GM21390 (cell line): ENCODE measurements at regions not wholly inside any gene's neighbourhood (a gene's known extent, or its start where the extent isn't known, plus 50 kb on each side); places are given as distances from the start of the nearest gene placed in this dataset.
"Not testable (repeated sequence)": the region's sequence is repeated elsewhere in the genome, so short reads cannot be mapped to it uniquely, and the experiment has no call there.

ENCODE experiments used
- ATAC-seq: cut with Tn5 transposase; IDR thresholded peaks from one replicate; pipeline ENCODE4 v1.9.1; 2021; ENCODE audit not compliant: unreplicated experiment

DNA sequence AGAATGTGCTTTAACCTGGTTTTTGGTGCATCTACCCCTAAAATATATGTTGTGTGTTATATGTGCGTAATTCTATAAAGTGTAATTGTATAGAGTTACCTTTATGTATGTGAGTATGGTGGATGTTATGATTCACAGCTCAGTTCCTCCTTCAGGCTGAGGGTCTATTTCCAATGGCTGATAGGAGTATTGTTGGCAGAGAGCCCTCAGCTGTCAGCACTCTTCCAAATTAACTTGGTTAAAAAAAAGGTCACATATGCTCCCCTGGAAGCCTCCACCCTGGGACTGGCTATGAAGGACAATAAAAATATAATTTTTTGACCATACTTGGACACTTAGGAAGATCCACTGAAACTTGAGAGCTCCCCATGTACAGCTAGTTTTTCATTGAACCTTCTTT is 250.4 kb upstream of the CDH12 start:
- ATAC-seq, result no peak

DNA sequence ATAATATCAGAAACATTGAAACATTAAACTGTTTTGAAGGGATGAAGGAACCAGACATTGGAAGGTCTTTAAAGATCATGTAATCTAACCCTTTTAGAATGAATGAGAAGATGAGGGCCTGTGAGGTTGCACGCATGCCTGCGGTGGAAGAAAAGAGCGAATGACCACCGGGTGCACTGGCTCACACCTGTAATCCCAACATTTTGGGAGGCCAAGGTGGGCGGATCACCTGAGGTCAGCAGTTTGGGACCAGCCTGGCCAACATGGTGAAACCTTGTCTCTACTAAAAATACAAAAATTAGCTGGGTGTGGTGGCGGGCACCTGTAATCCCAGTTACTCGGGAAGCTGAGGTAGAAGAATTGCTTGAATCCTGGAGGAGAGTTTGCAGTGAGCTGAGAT is 242.3 kb upstream of the CDH12 start:
- ATAC-seq, result not testable (repeated sequence)

DNA sequence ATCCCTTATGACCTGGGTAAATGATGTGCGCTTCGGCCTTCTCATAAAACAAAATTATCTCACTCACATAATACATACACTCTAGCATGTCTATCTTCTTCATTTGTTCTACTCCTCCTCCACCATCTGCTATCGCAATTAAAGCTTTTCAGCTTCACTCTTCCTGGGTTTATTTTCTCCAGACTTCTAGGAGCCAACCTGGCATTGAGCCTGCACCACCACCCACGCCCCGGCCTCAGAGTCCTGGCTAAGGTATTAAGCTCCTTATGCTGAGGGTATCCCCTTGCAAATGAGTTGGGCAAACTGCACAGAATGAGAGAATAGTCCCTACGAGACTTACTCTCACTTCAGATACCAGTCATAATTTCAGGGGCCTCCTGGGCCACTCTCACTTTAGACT is 236.1 kb upstream of the CDH12 start:
- ATAC-seq, result no peak

DNA sequence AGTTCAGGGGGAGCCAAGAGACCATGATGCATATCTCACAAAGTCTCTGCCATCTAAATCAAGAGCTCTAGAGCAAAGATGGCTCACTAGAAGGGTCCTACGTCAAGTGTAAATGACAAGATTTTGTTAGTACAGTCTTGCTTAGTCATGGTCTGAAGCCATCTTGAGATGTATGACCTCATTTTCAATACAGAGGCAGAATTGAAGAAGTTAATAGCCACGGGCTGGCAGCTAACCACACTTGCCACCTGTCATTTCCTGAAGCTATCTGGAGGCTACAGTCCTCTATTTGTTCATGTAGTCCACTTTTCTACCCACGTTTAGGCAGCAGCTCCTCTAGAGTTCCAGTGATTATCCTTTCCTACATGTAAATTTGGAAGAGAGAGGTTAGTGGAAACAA is 231.7 kb upstream of the CDH12 start:
- no peak for ATAC-seq

DNA sequence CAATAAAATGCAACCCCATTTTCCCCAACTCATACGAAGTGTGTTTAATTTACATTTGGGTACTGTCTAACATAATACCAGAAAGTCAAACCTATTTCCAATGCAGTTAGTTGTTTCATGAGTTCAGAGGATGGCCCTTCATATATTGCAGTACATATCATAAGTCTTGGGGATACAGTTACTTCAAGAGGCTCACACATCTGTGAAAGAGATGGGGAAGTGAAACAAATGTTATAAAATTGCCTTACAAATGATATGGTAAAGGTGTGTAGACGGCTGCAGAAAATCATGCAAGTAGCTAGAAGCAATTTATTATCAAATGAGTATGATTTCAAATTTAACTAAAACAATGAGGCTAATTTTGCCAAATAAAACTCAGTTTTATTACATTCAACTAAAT is 219.0 kb upstream of the CDH12 start:
- no peak for ATAC-seq

DNA sequence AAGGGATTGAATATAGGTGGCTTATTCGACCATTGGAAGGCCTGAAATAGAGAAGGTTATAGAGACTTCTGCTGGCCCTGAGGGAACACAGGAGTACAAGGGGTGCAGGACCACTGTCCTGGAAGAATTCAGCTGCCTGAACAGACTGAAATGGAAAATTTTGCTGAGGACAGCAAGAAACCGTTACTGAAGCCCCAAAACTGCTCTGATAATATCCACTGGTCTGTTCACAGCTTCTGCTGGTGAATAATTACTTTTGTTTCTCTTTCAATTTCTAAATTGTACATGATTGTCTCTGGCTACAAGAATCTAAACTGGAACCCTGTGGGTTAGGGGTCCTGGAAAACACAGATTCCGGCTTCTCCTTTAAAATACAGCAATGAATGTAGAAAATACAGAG is 218.5 kb upstream of the CDH12 start:
- ATAC-seq, result no peak

DNA sequence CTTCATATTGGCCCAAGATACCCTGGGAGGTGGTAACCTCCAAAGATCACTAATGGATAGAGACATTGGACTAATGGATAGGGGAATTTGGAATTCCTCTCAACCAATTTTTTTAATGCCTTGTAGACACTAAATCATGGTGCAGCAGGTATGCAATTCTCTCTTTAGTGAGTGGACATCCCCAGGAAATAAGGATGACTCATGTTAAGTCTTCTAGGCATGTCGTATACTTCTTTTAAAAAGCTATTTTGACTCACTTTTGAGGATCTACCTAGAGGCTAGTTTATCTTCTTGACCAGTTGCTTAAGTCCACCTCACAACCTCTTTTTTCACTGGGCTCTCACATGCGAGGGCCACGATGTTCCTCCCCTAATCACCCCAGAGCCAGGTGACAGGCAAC is 211.6 kb upstream of the CDH12 start:
- no peak for ATAC-seq

DNA sequence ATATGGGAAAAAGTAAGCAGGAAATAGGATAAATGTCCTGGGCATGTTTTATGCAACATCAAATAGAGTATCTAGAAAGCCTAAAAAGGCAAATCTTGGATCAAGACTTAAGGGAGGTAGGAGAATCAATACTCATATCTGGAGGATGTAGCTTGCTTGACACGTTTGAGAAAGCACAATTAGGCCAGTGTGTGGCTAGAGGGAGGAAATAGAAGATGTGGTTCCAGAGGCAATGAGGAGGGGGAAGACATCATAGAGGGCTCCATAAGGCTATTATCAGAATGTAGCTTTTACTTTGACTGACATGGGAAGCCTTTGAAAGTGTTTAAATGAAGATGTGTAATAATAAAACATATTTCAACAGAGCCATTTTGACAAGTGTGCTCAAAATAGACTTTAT is 200.7 kb upstream of the CDH12 start:
- ATAC-seq, result no peak

DNA sequence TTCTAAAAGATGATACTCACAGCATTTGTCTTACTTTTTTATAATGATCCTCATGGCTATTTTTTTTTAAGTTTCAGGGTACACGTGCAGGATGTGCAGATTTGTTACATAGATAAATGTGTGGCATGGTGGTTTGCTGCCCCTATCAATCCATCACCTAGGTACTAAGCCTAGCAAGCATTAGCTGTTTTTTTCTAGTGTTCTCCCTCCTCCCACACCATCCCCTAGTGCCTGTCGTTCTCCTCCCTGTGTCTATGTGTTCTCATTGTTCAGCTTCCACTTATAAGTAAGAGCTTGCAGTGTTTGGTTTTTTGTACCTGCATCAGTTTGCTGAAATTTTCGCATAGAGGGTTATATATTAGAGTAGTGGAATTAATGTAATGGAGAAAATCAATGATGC is 189.1 kb upstream of the CDH12 start:
- no peak for ATAC-seq

DNA sequence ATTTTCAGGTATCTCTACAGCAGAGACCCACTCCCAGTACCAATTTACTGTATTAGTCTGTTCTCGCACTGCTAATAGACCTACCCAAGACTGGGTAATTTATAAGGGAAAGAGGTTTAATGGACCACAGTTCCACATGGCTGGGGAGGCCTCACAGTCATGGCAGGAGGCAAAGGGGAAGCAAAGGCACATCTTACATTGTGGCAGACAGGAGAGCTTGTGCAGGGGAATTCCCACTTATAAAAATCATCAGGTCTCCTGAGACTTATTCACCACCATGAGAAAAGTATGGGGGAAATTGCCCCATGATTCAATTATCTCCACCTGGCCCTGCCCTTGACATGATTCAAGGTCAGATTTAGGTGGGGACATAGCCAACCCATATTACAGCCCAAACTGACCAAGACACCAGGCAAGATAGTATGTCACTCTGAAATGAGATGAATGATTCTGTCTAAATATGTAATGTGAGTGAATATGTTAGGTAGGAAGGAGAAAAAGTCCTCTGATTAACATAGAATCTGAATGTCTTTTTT is 182.5 kb upstream of the CDH12 start:
- ATAC-seq, result no peak

DNA sequence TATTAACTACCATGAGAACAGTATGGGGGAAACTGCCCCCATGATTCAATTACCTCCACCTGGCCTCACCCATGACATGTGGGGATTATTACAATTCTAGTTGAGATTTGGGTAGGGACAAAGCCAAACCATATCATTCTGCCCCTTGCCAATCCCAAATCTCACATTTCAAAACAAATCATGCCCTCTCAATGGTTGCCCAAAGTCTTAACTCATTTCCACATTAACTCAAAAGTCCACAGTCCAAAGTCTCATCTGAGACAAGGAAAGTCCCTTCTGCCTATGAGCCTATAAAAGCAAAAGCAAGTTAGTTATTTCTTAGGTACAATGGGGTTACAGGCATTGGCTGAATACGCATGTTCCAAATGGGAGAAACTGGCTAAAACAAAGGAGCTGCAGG is 180.7 kb upstream of the CDH12 start:
- no peak for ATAC-seq

DNA sequence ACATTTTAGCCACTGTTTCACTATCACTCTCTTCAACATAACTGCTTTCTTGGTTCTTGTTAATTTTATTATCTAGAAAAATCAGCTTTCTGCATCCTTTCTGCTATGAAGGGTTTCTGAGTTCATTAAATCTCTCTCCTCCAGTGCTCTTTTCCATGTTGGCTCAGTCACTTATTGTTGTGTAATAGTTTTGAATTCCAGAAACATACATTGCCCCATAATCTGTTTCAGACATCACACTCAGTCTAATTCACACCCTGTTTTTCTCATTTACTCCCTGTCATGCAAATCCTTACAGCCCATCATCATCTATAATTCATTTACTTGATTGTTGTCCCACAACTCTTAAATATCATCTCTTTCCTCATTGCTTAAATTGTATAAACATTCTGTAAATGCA is 176.1 kb upstream of the CDH12 start:
- ATAC-seq, result no peak

DNA sequence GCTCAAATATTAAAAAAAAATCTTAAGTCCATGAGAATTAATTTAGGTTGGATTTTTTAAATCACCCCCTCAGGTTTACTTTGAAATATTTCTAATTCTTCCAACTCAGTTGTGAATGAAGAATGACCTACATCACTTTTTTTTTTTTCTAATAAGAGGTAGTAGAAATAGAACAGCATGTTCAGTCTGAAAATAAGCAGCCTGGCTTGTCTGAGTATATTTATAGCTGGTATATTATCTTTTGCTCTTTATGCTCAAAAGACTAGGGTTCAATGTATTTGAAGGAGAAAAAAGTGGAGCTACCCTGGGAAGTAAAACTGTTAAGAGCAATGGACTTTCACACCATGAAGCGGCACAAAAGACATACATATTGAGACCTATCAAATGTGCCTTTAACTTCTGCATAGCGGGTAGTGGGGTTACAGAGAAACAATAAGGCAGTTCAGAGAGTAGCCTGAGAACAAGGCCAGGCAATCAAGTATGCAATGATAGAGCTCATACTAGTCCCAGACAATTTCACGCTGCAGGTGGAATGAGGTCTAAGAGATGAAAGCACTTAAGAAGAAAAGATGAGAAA is 175.4 kb upstream of the CDH12 start:
- no peak for ATAC-seq

DNA sequence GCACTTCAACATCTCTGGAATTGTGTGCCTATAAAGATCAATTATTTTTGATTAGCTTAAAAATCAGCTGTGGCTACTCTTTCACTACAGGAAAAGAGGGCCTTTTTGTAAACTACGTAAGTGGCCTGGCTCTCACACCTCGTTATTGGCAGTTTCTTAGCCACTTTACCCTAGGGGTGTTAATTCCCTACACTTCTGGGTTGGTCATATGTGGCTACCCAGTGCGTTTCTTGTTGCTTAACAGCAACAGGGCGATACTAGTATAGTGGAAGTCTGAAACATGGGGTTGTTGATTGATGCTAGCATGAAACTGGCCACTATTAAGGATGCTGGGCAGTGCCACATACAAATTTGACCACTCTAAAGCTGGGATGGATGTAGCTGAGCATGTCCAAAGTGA is 174.7 kb upstream of the CDH12 start:
- ATAC-seq, result no peak

DNA sequence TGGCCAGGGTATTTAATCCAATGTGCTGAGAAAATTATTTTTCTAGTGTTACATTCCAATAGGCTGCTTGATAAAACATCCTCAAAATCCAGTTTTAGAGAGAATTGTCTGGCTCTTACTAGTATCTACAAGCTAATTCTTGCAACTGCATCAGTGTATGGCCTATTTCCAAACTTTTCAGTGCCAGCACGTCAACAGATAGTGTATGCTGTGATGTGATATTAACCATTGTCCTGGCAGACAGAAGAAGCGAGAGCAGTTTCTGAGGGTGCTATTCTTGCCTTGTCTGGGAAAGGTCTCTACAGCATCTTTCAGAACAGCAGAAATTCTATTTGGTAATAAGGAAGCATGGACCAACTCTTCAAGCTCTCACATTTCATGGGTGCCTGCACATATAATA is 174.2 kb upstream of the CDH12 start:
- no peak for ATAC-seq

DNA sequence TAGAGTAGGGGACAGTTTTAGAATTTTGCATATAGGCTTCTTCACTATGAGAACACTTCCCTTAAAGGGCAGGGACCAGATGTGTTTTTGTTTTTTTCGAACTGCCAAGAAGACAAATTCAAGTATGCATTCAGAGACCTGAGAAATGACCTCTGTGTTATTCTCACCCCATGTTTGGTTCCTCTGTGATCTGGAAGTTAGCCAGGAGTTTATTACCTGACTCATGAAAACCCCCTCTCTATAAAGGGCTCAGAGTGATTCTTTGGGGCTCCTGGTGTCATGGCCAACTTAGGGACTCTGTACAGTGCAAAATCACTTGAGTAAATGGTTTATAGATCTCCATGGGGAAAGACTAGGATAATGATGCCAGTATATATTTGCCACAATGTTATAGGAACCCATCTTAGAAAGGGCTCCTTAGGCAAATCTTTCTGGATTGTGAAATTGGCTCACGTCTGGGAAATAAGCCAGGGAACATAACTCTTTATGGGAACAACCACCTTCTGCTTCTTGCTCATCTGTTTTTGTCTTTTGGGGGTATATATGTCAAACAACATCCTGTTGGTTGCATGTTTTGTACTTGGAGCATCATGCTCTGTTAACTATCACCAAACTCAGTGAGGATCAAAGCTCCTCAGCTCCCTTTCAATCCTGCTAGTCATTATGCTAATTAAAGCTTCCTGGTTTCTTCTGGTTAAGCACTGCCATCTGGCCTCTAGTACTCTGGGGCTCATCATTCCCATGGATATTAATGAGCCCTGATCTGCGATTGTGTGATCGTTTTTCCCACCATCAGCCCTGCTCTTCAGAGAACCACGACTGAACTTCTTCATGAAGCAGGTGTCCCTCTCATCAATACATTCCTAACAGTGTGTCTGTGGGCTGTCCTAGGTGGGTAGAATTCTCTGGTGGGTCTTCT is 173.4 kb upstream of the CDH12 start:
- no peak for ATAC-seq

DNA sequence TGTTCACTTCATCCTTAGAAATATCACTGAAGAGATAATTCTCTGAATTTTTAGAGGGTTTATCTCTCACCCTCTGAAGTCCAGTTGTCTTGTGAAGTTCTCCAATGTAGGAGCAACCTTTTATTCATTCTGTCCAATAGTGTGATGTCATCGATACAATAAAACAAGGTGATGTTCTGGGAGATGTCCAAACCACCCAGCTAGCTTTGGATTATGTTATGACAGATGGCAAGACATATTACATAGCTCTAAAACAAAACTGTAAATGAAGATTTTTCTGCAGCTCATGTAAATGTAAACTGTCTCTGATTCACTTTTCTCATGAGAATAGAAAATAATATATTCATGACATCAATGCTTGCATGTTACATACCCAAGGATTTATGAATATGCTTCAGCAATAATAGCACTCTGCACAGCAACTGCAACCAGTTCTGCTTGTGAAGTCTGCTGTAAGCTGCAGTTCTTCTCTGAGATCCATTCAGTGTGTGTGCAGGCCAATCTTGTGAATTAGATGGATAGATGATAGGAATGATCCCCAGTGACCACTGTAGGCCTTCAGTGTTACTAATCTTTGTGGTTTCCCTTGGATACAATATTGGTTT is 172.6 kb upstream of the CDH12 start:
- ATAC-seq, result no peak

DNA sequence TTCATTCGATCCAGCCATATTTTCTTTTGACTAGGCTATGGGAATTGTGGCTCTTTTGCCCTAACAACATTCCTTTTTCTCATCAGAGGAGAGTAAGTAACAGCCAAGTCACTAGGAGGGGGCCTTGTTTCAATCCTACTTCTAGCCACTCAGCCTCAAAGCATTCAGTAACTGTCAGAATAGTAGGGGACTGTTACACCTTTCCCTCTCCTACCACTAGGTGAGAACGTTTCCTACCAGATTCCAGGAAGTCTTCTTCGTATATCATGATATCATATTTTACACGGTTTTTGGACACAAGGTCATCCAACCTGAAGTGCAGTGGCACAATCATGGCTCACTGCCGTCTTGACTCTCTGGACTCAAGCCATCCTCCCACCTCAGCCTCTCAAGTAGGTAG is 171.3 kb upstream of the CDH12 start:
- ATAC-seq, result no peak

DNA sequence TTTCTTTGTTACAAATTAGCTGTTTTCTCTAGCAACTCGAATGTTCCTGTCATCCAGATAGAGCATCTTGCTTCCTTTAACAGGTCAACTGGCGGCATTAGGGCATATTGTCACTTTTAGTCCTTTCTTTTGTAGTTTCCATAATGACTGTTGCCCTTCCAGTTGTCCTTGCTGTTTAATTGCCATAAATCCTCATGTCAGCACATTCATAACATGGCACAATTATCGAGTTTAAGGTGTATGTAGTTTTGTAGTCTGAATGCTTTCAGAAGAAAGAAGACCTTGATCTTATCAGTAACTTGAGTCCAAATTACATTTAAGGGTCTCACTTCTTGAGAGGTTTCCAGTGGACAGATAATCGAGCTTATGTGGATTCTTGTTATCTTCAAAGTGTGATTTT is 161.7 kb upstream of the CDH12 start:
- no peak for ATAC-seq

DNA sequence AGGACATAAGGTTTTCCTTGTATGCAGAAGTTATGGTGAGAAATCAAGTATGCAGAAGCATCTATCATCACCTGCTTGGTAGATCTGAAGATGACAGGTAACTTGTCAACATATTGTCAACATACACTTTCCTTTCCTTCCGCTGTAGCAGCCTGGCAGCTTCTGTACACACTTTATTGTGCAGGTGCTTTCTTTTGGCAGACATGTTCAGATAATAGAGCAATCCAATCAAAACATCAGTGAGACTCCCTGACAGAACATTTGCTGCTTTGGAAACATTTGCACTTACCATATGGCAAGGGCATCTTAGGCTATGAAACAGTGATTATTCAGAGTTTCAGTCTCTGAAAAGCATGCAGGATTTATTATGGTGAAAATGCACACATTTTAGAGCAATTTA is 161.1 kb upstream of the CDH12 start:
- no peak for ATAC-seq

DNA sequence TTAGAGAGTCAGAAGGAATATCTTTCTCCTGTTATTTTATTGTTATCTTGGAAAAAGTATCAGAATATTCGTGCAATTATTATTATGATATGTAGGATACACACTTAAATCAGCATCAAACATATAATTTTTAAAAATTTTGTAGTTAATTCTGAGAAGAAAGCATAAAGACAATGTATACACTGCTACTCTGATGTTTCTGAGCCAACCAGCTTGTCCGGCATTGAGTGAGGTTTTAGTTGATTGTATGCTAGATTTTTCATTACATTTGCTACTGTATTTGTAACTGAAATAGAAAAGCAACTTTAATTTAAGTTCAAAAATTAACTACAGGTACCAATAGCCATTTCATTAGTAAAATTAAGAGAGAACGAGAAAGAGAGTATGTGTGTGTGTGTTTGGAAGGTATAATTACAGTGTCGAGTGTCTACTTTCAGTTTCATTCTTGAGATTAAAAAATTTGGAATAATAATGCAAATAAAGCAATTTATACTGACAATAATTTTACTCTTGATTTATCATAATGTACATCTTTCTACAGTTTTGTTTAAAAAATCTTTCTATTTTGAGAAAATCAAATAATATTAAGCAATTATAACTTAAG is 160.4 kb upstream of the CDH12 start:
- no peak for ATAC-seq

DNA sequence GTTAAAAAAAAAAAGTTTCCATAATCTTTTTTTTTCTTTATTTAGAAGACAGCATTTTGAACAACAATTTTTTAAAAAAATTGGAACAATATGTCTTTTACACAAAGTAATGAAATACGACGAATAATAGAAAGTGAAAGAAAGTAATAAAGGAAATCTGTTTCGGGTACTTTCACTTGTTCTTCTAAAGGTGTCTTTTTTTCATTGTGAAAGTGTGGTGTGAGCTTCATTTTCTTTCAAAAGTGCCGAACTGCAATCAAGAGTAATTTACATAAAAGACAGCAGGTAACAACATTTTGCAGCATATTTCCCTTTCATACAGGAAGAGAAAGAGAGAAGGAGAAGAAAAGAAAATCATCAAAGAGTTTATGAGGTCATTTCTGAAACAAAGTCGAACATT is 159.7 kb upstream of the CDH12 start:
- peak; percentile 55 for ATAC-seq
